ENCODE measurements at regions not wholly inside any gene's neighbourhood (a gene's known extent, or its start where the extent isn't known, plus 50 kb on each side); places are given as distances from the start of the nearest gene placed in this dataset.

DNA sequence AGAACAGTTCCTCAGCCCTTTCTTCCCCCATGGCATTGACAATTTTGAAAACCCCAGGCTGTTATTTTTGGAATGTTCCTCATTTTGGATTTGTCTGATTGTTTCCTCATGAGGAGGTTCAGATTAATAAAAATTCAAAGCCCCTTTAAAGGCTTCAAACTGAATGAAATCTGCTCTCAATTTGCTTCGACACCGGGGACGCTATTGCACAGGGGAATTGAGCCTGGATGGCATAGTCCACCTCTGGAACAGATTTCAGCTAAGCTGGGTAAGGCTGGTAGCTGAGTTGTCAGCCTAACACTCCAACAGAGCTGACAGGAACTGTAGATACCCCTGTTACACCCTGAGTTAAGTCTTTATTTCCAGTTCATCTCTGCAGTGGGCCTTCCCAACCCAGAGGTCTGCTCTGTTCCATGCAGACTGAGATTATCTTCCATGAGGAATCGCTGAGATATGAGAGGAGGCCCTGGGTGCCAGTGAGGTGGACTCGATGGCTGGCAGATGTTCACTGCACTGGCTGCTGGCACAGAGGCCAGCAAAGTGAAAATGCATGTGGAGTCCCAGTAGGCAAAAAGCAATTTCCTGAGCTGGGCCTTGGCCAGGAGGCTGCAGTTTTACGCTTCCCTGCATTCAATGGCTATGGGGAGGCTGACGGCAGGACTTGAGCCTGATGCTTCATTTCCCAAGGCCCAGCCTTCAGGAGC, 73.3 kb upstream of the PAX1 start:
- no peak for DNase-seq (ENCODE audit: low spot score)
- TF ChIP-seq, protein P1, sequence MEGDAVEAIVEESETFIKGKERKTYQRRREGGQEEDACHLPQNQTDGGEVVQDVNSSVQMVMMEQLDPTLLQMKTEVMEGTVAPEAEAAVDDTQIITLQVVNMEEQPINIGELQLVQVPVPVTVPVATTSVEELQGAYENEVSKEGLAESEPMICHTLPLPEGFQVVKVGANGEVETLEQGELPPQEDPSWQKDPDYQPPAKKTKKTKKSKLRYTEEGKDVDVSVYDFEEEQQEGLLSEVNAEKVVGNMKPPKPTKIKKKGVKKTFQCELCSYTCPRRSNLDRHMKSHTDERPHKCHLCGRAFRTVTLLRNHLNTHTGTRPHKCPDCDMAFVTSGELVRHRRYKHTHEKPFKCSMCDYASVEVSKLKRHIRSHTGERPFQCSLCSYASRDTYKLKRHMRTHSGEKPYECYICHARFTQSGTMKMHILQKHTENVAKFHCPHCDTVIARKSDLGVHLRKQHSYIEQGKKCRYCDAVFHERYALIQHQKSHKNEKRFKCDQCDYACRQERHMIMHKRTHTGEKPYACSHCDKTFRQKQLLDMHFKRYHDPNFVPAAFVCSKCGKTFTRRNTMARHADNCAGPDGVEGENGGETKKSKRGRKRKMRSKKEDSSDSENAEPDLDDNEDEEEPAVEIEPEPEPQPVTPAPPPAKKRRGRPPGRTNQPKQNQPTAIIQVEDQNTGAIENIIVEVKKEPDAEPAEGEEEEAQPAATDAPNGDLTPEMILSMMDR (IDR thresholded peaks at IDR 0.05) = no peak

GRCh38 chr20:21628800-21629199, 76.7 kb upstream of the PAX1 start:
- Histone ChIP-seq H3K27me3 (replicated peaks; ENCODE audit: insufficient read depth) (no peaks in the 10 kb centered on the region), H3K27ac (no peak overlapping the region), H3K4me3 (no peak overlapping the region), H3K9me3 (no peaks in the 10 kb centered on the region), H3K4me1 (ENCODE audit: control insufficient read depth in 1 of 2, low read depth in 2 of 2) (no peaks in the 10 kb centered on the region), H3K36me3 (no peaks in the 10 kb centered on the region)
- ATAC-seq (ENCODE audit: insufficient number of reproducible peaks, low FRiP score, low read depth) = no peak
- DNase-seq (ENCODE audit: low spot score) = no peak
- TF ChIP-seq, protein P1 (IDR thresholded peaks at IDR 0.05) = no peak

More for the DNA sequence above, 73.3 kb upstream of the PAX1 start:
- H3K27ac ChIP-seq = no peak overlapping the region
- H3K36me3 ChIP-seq = no peaks in the 10 kb centered on the region
- H3K4me1 ChIP-seq (ENCODE audit: control insufficient read depth in 1 of 2, low read depth in 2 of 2) = no peaks in the 10 kb centered on the region
- H3K27me3 ChIP-seq (replicated peaks; ENCODE audit: insufficient read depth) = no peaks in the 10 kb centered on the region
- no peak for ATAC-seq (ENCODE audit: insufficient number of reproducible peaks, low FRiP score, low read depth)
- H3K9me3 ChIP-seq = no peaks in the 10 kb centered on the region
- H3K4me3 ChIP-seq = no peak overlapping the region

DNA sequence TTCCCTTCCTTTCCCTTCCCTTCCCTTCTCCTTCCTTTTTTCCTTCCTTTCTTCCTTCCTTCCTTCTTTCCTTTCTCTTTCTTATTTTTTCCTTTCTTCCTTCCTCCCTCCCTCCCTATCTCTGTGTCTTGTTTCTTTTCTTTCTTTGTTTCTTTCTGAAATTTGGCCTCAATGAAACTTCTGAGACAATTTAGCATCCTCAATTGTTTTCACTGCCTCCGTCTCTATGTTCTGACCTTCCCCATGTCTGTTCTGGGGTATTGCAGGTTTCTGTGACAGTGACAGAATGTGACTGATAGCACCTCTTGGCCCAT, 81.7 kb upstream of the PAX1 start:
- TF ChIP-seq, protein P1 (IDR thresholded peaks at IDR 0.05) = no peak
- H3K9me3 ChIP-seq = no peaks in the 10 kb centered on the region
- H3K4me1 ChIP-seq (ENCODE audit: control insufficient read depth in 1 of 2, low read depth in 2 of 2) = no peaks in the 10 kb centered on the region
- H3K36me3 ChIP-seq = no peaks in the 10 kb centered on the region
- no peak overlapping the region for H3K4me3 ChIP-seq
- no peak for ATAC-seq (ENCODE audit: insufficient number of reproducible peaks, low FRiP score, low read depth)
- H3K27ac ChIP-seq = no peak overlapping the region
- no peak for DNase-seq (ENCODE audit: low spot score)
- no peaks in the 10 kb centered on the region for H3K27me3 ChIP-seq (replicated peaks; ENCODE audit: insufficient read depth)

DNA sequence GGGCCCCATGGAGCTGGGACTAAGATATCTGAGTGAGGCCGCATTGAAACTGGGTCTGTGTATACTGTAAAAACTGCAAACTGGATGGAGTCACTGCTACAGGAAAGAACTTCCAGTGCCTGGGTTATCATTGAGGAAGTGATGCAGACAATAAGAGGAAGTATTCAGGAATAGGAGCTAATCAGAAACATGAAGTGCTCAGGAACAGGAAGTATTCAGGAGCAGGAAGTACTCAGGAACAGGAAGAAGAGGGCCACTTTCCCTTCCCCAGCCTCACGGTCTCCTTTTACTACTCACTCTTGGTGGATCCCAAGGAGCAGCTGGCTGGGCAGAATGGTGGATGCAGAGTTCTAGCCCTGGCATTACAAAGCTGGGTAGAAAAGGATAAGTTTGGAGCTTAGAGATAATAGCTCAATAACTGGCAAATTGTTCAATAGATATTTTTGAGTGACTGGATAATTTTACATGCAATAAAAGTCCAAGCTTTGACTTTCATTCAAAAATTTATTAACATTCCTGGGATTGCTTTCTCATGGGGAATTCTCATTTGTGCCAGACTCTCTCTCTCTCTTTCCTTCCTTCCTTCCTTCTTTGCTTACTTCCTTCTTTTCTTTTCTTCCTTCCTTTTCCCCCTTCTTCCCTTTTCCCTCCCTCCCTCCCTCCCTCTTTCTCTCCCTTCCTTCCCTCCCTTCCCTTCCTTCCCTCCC, 82.2 kb upstream of the PAX1 start:
- H3K9me3 ChIP-seq = no peaks in the 10 kb centered on the region
- ATAC-seq (ENCODE audit: insufficient number of reproducible peaks, low FRiP score, low read depth) (no peak), DNase-seq (ENCODE audit: low spot score) (no peak)
- no peak overlapping the region for H3K27ac ChIP-seq
- H3K27me3 ChIP-seq (replicated peaks; ENCODE audit: insufficient read depth) = no peaks in the 10 kb centered on the region
- no peaks in the 10 kb centered on the region for H3K36me3 ChIP-seq
- TF ChIP-seq, protein P1 (IDR thresholded peaks at IDR 0.05) = no peak
- H3K4me1 ChIP-seq (ENCODE audit: control insufficient read depth in 1 of 2, low read depth in 2 of 2) = no peaks in the 10 kb centered on the region
- H3K4me3 ChIP-seq = no peak overlapping the region

DNA sequence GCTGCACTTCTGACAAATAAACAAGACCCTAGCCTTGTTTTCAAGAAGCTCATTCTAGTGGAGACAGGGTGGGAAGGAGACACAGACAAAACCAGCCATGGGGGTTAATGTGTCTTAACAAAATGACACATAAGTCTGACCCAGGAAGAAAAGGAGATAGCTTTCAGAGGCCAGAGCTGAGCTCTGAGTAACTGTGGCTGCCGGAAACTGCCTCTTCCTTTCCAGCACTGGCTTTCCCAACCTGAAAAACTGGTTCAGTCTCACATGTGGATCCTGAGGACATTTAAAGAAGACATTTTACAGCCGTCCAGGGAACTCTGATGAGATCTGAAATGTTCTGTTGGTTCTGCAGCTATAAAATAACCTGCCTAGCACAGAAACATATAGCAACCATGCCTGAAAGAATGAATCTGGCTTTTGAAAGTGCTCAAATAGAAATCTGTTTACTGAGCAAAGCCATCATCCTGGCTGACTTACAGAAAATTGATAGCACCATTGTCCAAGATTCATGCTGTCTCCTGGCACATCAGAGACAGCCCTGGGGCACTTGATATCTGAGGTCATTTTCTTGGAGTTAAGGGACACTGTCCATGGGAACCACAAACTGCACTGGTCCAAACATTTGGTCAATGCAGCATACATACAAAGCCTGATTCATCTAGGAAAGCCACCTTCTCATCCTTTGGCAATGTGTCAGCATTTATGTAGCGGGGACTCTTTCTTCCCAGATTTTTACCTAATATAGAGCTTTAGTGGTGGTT, 83.2 kb upstream of the PAX1 start:
- ATAC-seq (ENCODE audit: insufficient number of reproducible peaks, low FRiP score, low read depth) (no peak), DNase-seq (ENCODE audit: low spot score) (no peak)
- Histone ChIP-seq H3K27ac (no peak overlapping the region), H3K4me3 (no peak overlapping the region), H3K9me3 (no peaks in the 10 kb centered on the region), H3K27me3 (replicated peaks; ENCODE audit: insufficient read depth) (no peaks in the 10 kb centered on the region), H3K4me1 (ENCODE audit: control insufficient read depth in 1 of 2, low read depth in 2 of 2) (no peaks in the 10 kb centered on the region), H3K36me3 (no peaks in the 10 kb centered on the region)
- TF ChIP-seq, protein P1 (IDR thresholded peaks at IDR 0.05) = no peak

Measured in thoracic aorta (tissue), 2 donors.